CD8-positive, alpha-beta memory T cell (primary cell): ENCODE measurements at regions not wholly inside any gene's neighbourhood (a gene's known extent, or its start where the extent isn't known, plus 50 kb on each side); places are given as distances from the start of the nearest gene placed in this dataset.
"Not testable (repeated sequence)": the region's sequence is repeated elsewhere in the genome, so short reads cannot be mapped to it uniquely, and the experiment has no call there.

Experiments used
- CTCF ChIA-PET: fragments of 350-600 bp; sonication (Branson Sonifier 250); formaldehyde crosslinking; loops from one replicate; lab custom pipeline; 2021; ENCODE audit warnings: antibody characterized with exemption; lab: Charles Lee
- POLR2A ChIA-PET: fragments of 350-600 bp; sonication (Branson Sonifier 250); formaldehyde crosslinking; loops from one replicate; lab custom pipeline; 2021; ENCODE audit warnings: antibody characterized with exemption; lab: Charles Lee
- DNase-seq, 5 donors: peaks; one replicate each; pipeline versions ENCODE4 v3.0.0 to v3.0.0-alpha.2; 2020 to 2022; ENCODE audit warnings: mixed read lengths in 1 of 5
- H3K27ac ChIP-seq: one replicate; pipeline ENCODE4 v1.7.0; 2013; ENCODE audit warnings: low read depth, mild to moderate bottlenecking, low read length, moderate library complexity
- H3K27me3 ChIP-seq: 2 replicates; pipeline ENCODE4 v1.7.0; 2013; ENCODE audit warnings: low read length, mild to moderate bottlenecking; ENCODE audit not compliant: insufficient read depth, poor library complexity, severe bottlenecking
- H3K36me3 ChIP-seq: 2 replicates; pipeline ENCODE4 v1.7.0; 2013; ENCODE audit warnings: mild to moderate bottlenecking, low read length, moderate library complexity; ENCODE audit not compliant: insufficient read depth
- H3K4me1 ChIP-seq: 2 replicates; pipeline ENCODE4 v1.7.0; 2013; ENCODE audit warnings: mild to moderate bottlenecking, low read length, moderate library complexity; ENCODE audit not compliant: insufficient read depth
- H3K4me3 ChIP-seq: 2 replicates; pipeline ENCODE4 v1.7.0; 2013; ENCODE audit warnings: mild to moderate bottlenecking, low read length
- H3K9me3 ChIP-seq: 2 replicates; pipeline ENCODE4 v1.7.0; 2013; ENCODE audit warnings: mild to moderate bottlenecking, low read length
- H3K27ac Mint-ChIP-seq, 8 donors: one replicate each; pipeline ENCODE4 v1.8.0; 2020 to 2021; ENCODE audit warnings: mixed read lengths in 8 of 8, mild to moderate bottlenecking in 6 of 8, inconsistent platforms in 3 of 8, moderate library complexity in 3 of 8
- H3K27me3 Mint-ChIP-seq, 2 donors: one replicate each; pipeline ENCODE4 v1.8.0; 2020 to 2021; ENCODE audit warnings: mixed read lengths in 2 of 2, mild to moderate bottlenecking in 1 of 2, moderate library complexity in 1 of 2
- H3K36me3 Mint-ChIP-seq, 3 donors: one replicate each; pipeline ENCODE4 v1.8.0; 2020 to 2021; ENCODE audit warnings: mixed read lengths in 3 of 3, inconsistent platforms in 1 of 3, mild to moderate bottlenecking in 1 of 3
- H3K4me1 Mint-ChIP-seq, 3 donors: one replicate each; pipeline ENCODE4 v1.8.0; 2020 to 2021; ENCODE audit warnings: mixed read lengths in 3 of 3, inconsistent platforms in 1 of 3, mild to moderate bottlenecking in 1 of 3
- H3K4me3 Mint-ChIP-seq, 7 donors: one replicate each; pipeline ENCODE4 v1.8.0; 2020 to 2021; ENCODE audit warnings: mixed read lengths in 7 of 7, mild to moderate bottlenecking in 6 of 7, moderate library complexity in 4 of 7, inconsistent platforms in 2 of 7
- H3K9me3 Mint-ChIP-seq, 5 donors: one replicate each; pipeline ENCODE4 v1.8.0; 2020 to 2022; ENCODE audit warnings: mixed read lengths in 5 of 5, mild to moderate bottlenecking in 3 of 5, moderate library complexity in 2 of 5, inconsistent platforms in 1 of 5

- no peaks in the 10 kb centered on the region for H3K36me3 ChIP-seq
- H3K27me3 ChIP-seq: no peaks in the 10 kb centered on the region
- Mint-ChIP-seq H3K27ac (no peak overlapping the region), H3K36me3 (no peaks in the 10 kb centered on the region), H3K4me1 (no peaks in the 10 kb centered on the region), H3K27me3 (peaks cover 4 to 24% of the 10 kb centered on the region in 2 donors), H3K9me3 (no peaks in the 10 kb centered on the region), H3K4me3 (no peak overlapping the region)
- no peak for DNase-seq
- POLR2A ChIA-PET: no interaction called here
- H3K4me1 ChIP-seq: no peaks in the 10 kb centered on the region
- no peak overlapping the region for H3K27ac ChIP-seq
- no peak overlapping the region for H3K4me3 ChIP-seq
- no peaks in the 10 kb centered on the region for H3K9me3 ChIP-seq
- CTCF ChIA-PET: no interaction called here
Observed at GRCh38 chr11:45741582-45741981, 63.4 kb upstream of the SLC35C1 start.

DNA sequence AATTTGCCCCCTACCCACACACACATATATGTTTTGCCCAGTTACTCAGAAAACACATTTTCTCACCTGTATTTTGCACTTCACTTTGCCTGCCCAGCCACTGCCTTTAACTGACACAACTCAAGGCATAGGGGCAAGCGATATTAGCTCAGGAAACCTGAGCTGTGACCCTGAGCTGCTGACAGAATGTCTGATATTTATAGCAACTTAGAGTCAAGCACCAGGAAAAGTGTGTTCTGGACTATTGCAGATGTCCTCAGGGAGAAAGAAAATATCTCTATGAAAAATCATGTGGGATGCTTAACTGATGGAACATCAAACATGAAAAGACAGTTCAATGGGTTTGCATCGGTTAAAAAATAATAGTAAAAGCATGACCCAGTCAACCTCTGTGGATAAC is 63.9 kb upstream of the SLC35C1 start:
- CTCF ChIA-PET: no interaction called here

DNA sequence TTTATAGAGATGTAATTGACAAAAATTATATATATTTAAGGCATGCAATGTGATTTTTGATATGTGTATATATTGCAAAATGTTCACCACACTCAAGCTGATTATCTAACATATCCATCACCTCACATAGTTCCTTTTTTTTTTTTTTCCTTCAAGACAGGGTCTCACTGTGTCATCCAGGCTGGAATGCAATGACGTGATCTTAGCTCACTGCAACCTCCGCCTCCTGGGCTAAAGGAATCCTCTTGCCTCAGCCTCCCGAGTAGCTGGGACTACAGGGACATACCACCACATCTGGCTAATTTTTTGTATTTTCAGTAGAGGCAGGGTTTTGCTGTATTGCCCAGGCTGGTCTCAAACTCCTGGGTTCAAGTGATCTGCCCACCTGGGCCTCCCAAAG is 65.1 kb upstream of the SLC35C1 start:
- Histone ChIP-seq H3K27me3 (no peaks in the 10 kb centered on the region), H3K36me3 (no peaks in the 10 kb centered on the region), H3K27ac (no peak overlapping the region), H3K4me1 (no peaks in the 10 kb centered on the region), H3K9me3 (no peaks in the 10 kb centered on the region), H3K4me3 (no peak overlapping the region)
- H3K4me1 Mint-ChIP-seq: no peaks in the 10 kb centered on the region
- CTCF ChIA-PET: no interaction called here
- H3K27me3 Mint-ChIP-seq: peaks cover 4 to 34% of the 10 kb centered on the region in 2 donors
- H3K36me3 Mint-ChIP-seq: no peaks in the 10 kb centered on the region
- H3K4me3 Mint-ChIP-seq: no peak overlapping the region
- POLR2A ChIA-PET: no interaction called here
- DNase-seq: no peak
- H3K27ac Mint-ChIP-seq: no peak overlapping the region
- no peaks in the 10 kb centered on the region for H3K9me3 Mint-ChIP-seq

More for the DNA sequence above, 63.9 kb upstream of the SLC35C1 start:
- no peaks in the 10 kb centered on the region for H3K4me1 Mint-ChIP-seq
- Histone ChIP-seq H3K27ac (no peak overlapping the region), H3K4me3 (no peak overlapping the region), H3K27me3 (no peaks in the 10 kb centered on the region), H3K36me3 (no peaks in the 10 kb centered on the region), H3K9me3 (no peaks in the 10 kb centered on the region), H3K4me1 (no peaks in the 10 kb centered on the region)
- peaks cover 4 to 29% of the 10 kb centered on the region in 2 donors for H3K27me3 Mint-ChIP-seq
- DNase-seq: no peak
- no peaks in the 10 kb centered on the region for H3K36me3 Mint-ChIP-seq
- H3K9me3 Mint-ChIP-seq: no peaks in the 10 kb centered on the region
- H3K4me3 Mint-ChIP-seq: no peak overlapping the region
- POLR2A ChIA-PET: no interaction called here
- H3K27ac Mint-ChIP-seq: no peak overlapping the region

- H3K36me3 Mint-ChIP-seq, H3K36me3 ChIP-seq, DNase-seq, H3K4me1 ChIP-seq, H3K27me3 ChIP-seq, H3K4me3 ChIP-seq, POLR2A ChIA-PET, H3K4me1 Mint-ChIP-seq, H3K9me3 ChIP-seq, H3K9me3 Mint-ChIP-seq, CTCF ChIA-PET, H3K4me3 Mint-ChIP-seq, H3K27ac ChIP-seq, H3K27ac Mint-ChIP-seq: not testable (repeated sequence)
- H3K27me3 Mint-ChIP-seq: peaks cover 2 to 39% of the 10 kb centered on the region in 2 donors
Observed at GRCh38 chr11:45739071-45739470, 65.9 kb upstream of the SLC35C1 start.

- H3K36me3 Mint-ChIP-seq: not testable (repeated sequence)
Observed at GRCh38 chr11:45738194-45738593, 66.8 kb upstream of the SLC35C1 start.

GRCh38 chr11:45737056-45737455 is 67.9 kb upstream of the SLC35C1 start:
- H3K27ac Mint-ChIP-seq: no peak overlapping the region

More at GRCh38 chr11:45738194-45738593, 66.8 kb upstream of the SLC35C1 start:
- CTCF ChIA-PET, H3K4me1 Mint-ChIP-seq, H3K4me1 ChIP-seq, H3K27ac Mint-ChIP-seq, H3K27me3 ChIP-seq, H3K9me3 Mint-ChIP-seq, DNase-seq, H3K4me3 ChIP-seq, POLR2A ChIA-PET, H3K9me3 ChIP-seq, H3K27ac ChIP-seq, H3K4me3 Mint-ChIP-seq, H3K36me3 ChIP-seq: not testable (repeated sequence)
- peaks cover 0 to 41% of the 10 kb centered on the region in 2 donors for H3K27me3 Mint-ChIP-seq

DNA sequence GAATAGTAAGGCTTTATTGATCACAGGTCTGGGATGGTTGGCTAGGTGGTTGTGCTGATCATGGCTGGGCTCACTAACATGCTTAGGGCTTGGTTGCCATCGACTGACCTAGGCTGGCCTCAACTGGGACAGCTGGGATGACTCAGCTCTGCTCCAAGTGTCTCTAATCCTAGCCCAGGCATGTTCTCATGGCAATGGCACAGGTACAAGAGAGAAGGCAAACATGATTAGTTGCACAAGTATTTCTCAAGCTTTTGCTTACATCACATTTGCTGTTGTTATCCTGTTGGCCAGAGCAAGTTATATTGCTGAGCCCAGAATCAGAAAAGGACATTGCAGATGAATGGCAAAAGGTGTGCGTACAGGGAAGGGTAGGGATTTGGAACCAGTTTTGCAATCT is 68.5 kb upstream of the SLC35C1 start:
- no peaks in the 10 kb centered on the region for H3K9me3 Mint-ChIP-seq
- H3K4me3 ChIP-seq: no peak overlapping the region
- ChIA-PET POLR2A (no interaction called here), CTCF (no interaction called here)
- H3K36me3 ChIP-seq: no peaks in the 10 kb centered on the region
- no peak overlapping the region for H3K27ac Mint-ChIP-seq
- H3K4me1 Mint-ChIP-seq: no peaks in the 10 kb centered on the region
- H3K27me3 Mint-ChIP-seq: peaks cover under 1 to 35% of the 10 kb centered on the region in 2 donors
- no peak for DNase-seq
- H3K4me1 ChIP-seq: no peaks in the 10 kb centered on the region
- H3K27ac ChIP-seq: no peak overlapping the region
- H3K4me3 Mint-ChIP-seq: no peak overlapping the region
- no peaks in the 10 kb centered on the region for H3K36me3 Mint-ChIP-seq
- no peaks in the 10 kb centered on the region for H3K9me3 ChIP-seq
- H3K27me3 ChIP-seq: no peaks in the 10 kb centered on the region

More at GRCh38 chr11:45737056-45737455, 67.9 kb upstream of the SLC35C1 start:
- H3K4me1 ChIP-seq: no peaks in the 10 kb centered on the region
- CTCF ChIA-PET: no interaction called here
- DNase-seq: no peak
- no peaks in the 10 kb centered on the region for H3K36me3 Mint-ChIP-seq
- H3K4me3 ChIP-seq: no peak overlapping the region
- no peak overlapping the region for H3K4me3 Mint-ChIP-seq
- no peaks in the 10 kb centered on the region for H3K27me3 ChIP-seq
- peaks cover 0 to 35% of the 10 kb centered on the region in 2 donors for H3K27me3 Mint-ChIP-seq
- H3K4me1 Mint-ChIP-seq: no peaks in the 10 kb centered on the region
- no peaks in the 10 kb centered on the region for H3K36me3 ChIP-seq
- POLR2A ChIA-PET: no interaction called here
- no peak overlapping the region for H3K27ac ChIP-seq
- no peaks in the 10 kb centered on the region for H3K9me3 ChIP-seq
- no peaks in the 10 kb centered on the region for H3K9me3 Mint-ChIP-seq

- no peaks in the 10 kb centered on the region for H3K9me3 ChIP-seq
- no peak overlapping the region for H3K4me3 ChIP-seq
- no peaks in the 10 kb centered on the region for H3K36me3 ChIP-seq
- no peaks in the 10 kb centered on the region for H3K36me3 Mint-ChIP-seq
- no peak overlapping the region for H3K27ac Mint-ChIP-seq
- H3K27me3 ChIP-seq: no peaks in the 10 kb centered on the region
- H3K27me3 Mint-ChIP-seq: peaks cover 4 to 29% of the 10 kb centered on the region in 2 donors
- DNase-seq: no peak
- ChIA-PET POLR2A (no interaction called here), CTCF (no interaction called here)
- H3K9me3 Mint-ChIP-seq: no peaks in the 10 kb centered on the region
- no peaks in the 10 kb centered on the region for H3K4me1 Mint-ChIP-seq
- H3K4me1 ChIP-seq: no peaks in the 10 kb centered on the region
- H3K4me3 Mint-ChIP-seq: no peak overlapping the region
- no peak overlapping the region for H3K27ac ChIP-seq
Observed at GRCh38 chr11:45733176-45733575, 67.8 kb upstream of the CHST1 start.

GRCh38 chr11:45732343-45732742 is 66.9 kb upstream of the CHST1 start:
- H3K4me3 Mint-ChIP-seq: no peak overlapping the region
- no peaks in the 10 kb centered on the region for H3K4me1 Mint-ChIP-seq
- DNase-seq: no peak
- H3K27me3 Mint-ChIP-seq: peaks cover 4 to 33% of the 10 kb centered on the region in 2 donors
- no peaks in the 10 kb centered on the region for H3K9me3 ChIP-seq
- H3K4me1 ChIP-seq: no peaks in the 10 kb centered on the region
- H3K27me3 ChIP-seq: no peaks in the 10 kb centered on the region
- CTCF ChIA-PET: no interaction called here
- H3K4me3 ChIP-seq: no peak overlapping the region
- H3K27ac Mint-ChIP-seq: no peak overlapping the region
- H3K36me3 ChIP-seq: no peaks in the 10 kb centered on the region
- no peaks in the 10 kb centered on the region for H3K9me3 Mint-ChIP-seq
- POLR2A ChIA-PET: no interaction called here
- H3K27ac ChIP-seq: no peak overlapping the region
- H3K36me3 Mint-ChIP-seq: no peaks in the 10 kb centered on the region
